ENCODE measurements at regions not wholly inside any gene's neighbourhood (a gene's known extent, or its start where the extent isn't known, plus 50 kb on each side); places are given as distances from the start of the nearest gene placed in this dataset.

GRCh38 chr4:123675567-123675966, 279.0 kb downstream of the SPRY1 start:
- TF ChIP-seq CTCF (IDR thresholded peaks at IDR 0.05) (no peak), POLR2A (IDR thresholded peaks at IDR 0.05) (no peak)
